RWPE2 (cell line): ENCODE measurements at regions not wholly inside any gene's neighbourhood (a gene's known extent, or its start where the extent isn't known, plus 50 kb on each side); places are given as distances from the start of the nearest gene placed in this dataset.

ENCODE experiments used
- ATAC-seq: fragments of 200-7000 bp; cut with Tn5 transposase; 3 replicates; pipeline ENCODE4 v1.9.1; 2021; ENCODE audit warnings: low read depth
- DNase-seq: peaks from one replicate; pipeline ENCODE4 v3.0.0-alpha.2; 2020; ENCODE audit warnings: low spot score
- H3K27ac ChIP-seq: fragments of 450-650 bp; 2 replicates; pipeline ENCODE4 v1.5.1; 2017; ENCODE audit warnings: mild to moderate bottlenecking; ENCODE audit not compliant: poor library complexity, severe bottlenecking
- H3K27me3 ChIP-seq: fragments of 250-450 bp; sonication (Bioruptor Pico); 2 replicates; pipeline ENCODE4 v1.5.1; 2021; ENCODE audit warnings: mild to moderate bottlenecking, moderate library complexity; ENCODE audit not compliant: insufficient read depth, poor library complexity, severe bottlenecking
- H3K36me3 ChIP-seq: fragments of 250-450 bp; sonication (Bioruptor Pico); 2 replicates; pipeline ENCODE4 v1.5.1; 2020; ENCODE audit warnings: low read depth, mild to moderate bottlenecking, moderate library complexity
- H3K4me1 ChIP-seq: fragments of 250-450 bp; sonication (Bioruptor Pico); 2 replicates; pipeline ENCODE4 v1.5.1; 2021; ENCODE audit warnings: mild to moderate bottlenecking, moderate library complexity; ENCODE audit not compliant: insufficient read depth, poor library complexity, severe bottlenecking
- H3K4me3 ChIP-seq: fragments of 250-450 bp; sonication (Bioruptor Pico); 2 replicates; pipeline ENCODE4 v1.5.1; 2021; ENCODE audit warnings: mild to moderate bottlenecking, moderate library complexity; ENCODE audit not compliant: severe bottlenecking
- H3K9me3 ChIP-seq: fragments of 250-450 bp; sonication (Bioruptor Pico); 2 replicates; pipeline ENCODE4 v1.5.1; 2021; ENCODE audit warnings: mild to moderate bottlenecking, moderate library complexity; ENCODE audit not compliant: severe bottlenecking
- TF ChIP-seq, protein P1 (sequence below): fragments of 450-650 bp; IDR thresholded peaks from one replicate; pipeline ENCODE4 v1.5.1; 2017; ENCODE audit warnings: mild to moderate bottlenecking, moderate library complexity; ENCODE audit not compliant: poor library complexity, severe bottlenecking

DNA sequence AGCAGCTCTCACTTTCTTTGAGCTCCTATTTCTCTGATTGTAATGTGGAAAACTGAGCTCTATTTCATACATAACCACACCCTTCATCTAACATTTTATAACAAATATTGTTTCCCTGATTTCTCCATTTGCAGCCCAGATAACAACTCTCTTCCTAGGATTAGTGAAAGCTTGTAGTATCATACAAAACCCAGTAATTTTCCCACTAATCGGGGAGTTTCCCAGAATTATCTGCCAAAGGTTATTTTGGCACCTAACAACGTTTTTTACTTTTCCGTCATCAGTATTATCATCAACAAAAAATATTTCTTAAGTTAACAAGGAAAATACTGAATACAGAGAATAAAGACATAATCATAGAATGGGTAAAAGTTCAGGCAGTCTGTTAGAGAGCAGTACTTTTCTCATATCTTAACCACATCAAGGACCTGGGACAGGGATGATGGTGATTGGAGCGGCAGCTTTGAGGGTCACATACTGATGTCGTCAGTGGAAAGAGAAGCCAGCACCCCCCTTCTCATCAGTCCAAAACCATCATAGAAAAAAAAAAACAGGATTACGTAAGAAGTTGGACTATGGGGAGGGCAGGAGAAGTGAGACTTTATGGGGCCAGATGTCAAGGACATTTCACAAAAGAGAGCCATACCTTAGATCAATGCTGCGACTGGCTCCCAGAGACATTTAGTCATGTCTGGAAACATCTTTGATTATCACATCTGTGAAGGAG, 166.1 kb upstream of the TNFAIP3 start:
- Histone ChIP-seq H3K36me3 (no peaks in the 10 kb centered on the region), H3K27ac (no peak overlapping the region), H3K4me3 (no peak overlapping the region), H3K9me3 (no peaks in the 10 kb centered on the region), H3K27me3 (no peaks in the 10 kb centered on the region), H3K4me1 (no peaks in the 10 kb centered on the region)
- no peak for ATAC-seq
- DNase-seq = no peak
- TF ChIP-seq, protein P1, sequence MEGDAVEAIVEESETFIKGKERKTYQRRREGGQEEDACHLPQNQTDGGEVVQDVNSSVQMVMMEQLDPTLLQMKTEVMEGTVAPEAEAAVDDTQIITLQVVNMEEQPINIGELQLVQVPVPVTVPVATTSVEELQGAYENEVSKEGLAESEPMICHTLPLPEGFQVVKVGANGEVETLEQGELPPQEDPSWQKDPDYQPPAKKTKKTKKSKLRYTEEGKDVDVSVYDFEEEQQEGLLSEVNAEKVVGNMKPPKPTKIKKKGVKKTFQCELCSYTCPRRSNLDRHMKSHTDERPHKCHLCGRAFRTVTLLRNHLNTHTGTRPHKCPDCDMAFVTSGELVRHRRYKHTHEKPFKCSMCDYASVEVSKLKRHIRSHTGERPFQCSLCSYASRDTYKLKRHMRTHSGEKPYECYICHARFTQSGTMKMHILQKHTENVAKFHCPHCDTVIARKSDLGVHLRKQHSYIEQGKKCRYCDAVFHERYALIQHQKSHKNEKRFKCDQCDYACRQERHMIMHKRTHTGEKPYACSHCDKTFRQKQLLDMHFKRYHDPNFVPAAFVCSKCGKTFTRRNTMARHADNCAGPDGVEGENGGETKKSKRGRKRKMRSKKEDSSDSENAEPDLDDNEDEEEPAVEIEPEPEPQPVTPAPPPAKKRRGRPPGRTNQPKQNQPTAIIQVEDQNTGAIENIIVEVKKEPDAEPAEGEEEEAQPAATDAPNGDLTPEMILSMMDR = no peak

DNA sequence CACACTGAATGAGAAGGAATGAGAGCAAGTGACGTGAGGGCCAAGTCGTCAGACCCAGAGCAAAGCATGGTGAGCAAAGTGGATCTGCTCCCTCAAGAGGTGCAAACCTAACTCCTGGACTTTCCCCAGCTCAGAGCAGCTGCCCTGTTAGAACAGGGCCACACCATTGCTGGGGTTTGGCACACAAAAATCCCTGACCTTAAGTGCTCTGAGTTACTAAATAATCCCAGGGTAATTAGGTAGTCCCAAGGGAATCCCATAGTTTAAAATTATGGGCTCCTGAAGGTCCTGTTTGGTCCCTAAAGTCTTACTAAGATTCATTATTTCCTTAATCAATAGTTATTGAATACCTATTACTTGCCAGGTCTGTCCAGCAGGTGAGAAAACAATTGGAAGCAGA, 165.1 kb upstream of the TNFAIP3 start:
- TF ChIP-seq, protein P1 = no peak
- no peaks in the 10 kb centered on the region for H3K27me3 ChIP-seq
- ATAC-seq = no peak
- H3K4me1 ChIP-seq = no peaks in the 10 kb centered on the region
- H3K36me3 ChIP-seq = no peaks in the 10 kb centered on the region
- no peak overlapping the region for H3K27ac ChIP-seq
- no peaks in the 10 kb centered on the region for H3K9me3 ChIP-seq
- no peak for DNase-seq
- H3K4me3 ChIP-seq = no peak overlapping the region

DNA sequence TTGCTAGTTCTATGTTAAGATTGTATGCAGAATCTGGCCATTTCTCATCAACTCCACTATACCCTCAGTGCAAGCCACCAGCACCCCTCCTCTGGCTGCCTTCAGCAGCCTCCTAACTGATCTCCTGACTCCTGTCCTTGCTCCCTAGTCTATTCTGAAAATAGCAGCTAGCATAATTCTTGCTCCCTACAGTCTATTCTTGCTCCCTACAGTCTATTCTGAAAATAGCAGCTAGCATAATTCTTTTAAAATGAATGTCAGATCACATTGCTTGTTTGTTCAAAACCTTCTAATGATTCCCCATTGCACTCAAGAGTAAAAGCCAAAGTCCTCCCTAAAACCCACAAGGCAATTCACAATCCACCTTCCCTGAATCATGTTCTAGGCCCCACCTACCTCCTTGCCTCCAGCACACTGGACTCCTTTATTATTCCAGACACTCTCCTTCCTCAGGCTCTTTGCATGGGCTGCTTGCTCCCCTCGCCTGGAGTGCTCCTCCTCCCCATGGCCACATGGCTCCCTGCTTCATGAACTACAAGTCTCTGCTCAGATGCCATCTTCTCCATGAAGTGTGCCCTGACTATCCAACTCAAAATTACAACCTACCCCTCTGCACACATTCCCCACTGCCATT, 164.2 kb upstream of the TNFAIP3 start:
- ATAC-seq (no peak), DNase-seq (no peak)
- Histone ChIP-seq H3K9me3 (no peaks in the 10 kb centered on the region), H3K36me3 (no peaks in the 10 kb centered on the region), H3K4me1 (peaks cover 3% of the 10 kb centered on the region), H3K4me3 (no peak overlapping the region), H3K27ac (no peak overlapping the region), H3K27me3 (no peaks in the 10 kb centered on the region)
- TF ChIP-seq, protein P1 = no peak

DNA sequence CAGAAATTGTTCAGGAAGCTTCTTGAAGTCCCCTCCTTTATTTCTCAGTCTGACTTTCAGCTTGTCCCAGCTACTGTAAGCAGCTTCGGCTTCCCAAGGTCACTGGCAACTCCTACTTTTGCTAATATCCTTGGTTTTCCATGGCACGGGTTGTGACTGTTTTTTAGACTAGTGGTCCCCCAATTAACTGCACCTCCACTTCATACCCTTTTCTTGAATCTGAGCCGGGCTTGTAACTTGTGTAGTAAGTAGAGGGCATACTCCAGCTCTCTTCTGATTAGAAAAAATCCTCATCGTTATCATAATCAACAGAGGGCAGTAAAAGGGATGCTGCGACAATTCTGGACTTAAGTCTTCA, 162.3 kb upstream of the TNFAIP3 start:
- Histone ChIP-seq H3K27ac (no peak overlapping the region), H3K4me3 (no peak overlapping the region), H3K36me3 (no peaks in the 10 kb centered on the region), H3K27me3 (no peaks in the 10 kb centered on the region), H3K9me3 (no peaks in the 10 kb centered on the region), H3K4me1 (peaks cover 9% of the 10 kb centered on the region)
- no peak for ATAC-seq
- no peak for DNase-seq
- TF ChIP-seq, protein P1 = no peak
